Liver (tissue), 8 donors: ENCODE measurements at regions not wholly inside any gene's neighbourhood (a gene's known extent, or its start where the extent isn't known, plus 50 kb on each side); places are given as distances from the start of the nearest gene placed in this dataset.

Experiments
- DNase-seq: peaks from one replicate; pipeline ENCODE4 v3.0.0-alpha.2; 2017; ENCODE audit warnings: low spot score
- H3K27ac ChIP-seq, 2 donors: one replicate each; pipeline ENCODE4 v1.7.0; 2013; ENCODE audit warnings: inconsistent platforms in 2 of 2, low read length in 2 of 2, control low read depth in 1 of 2, low read depth in 1 of 2, mild to moderate bottlenecking in 1 of 2
- H3K27me3 ChIP-seq, 4 donors: one replicate each; pipeline versions ENCODE4 v1.6.1 to v1.7.0; 2013; ENCODE audit warnings: low read length in 3 of 4, inconsistent platforms in 1 of 4, mild to moderate bottlenecking in 1 of 4, moderate library complexity in 1 of 4; ENCODE audit not compliant: control insufficient read depth in 4 of 4, insufficient read depth in 4 of 4
- H3K36me3 ChIP-seq, 4 donors: one replicate each; pipeline versions ENCODE4 v1.6.1 to v1.7.0; 2013; ENCODE audit warnings: low read length in 3 of 4, mild to moderate bottlenecking in 3 of 4, low read depth in 1 of 4, moderate library complexity in 1 of 4; ENCODE audit not compliant: control insufficient read depth in 4 of 4, insufficient read depth in 3 of 4
- H3K4me1 ChIP-seq, 4 donors: one replicate each; pipeline versions ENCODE4 v1.6.1 to v1.7.0; 2013; ENCODE audit warnings: low read length in 3 of 4, mild to moderate bottlenecking in 3 of 4, moderate library complexity in 1 of 4; ENCODE audit not compliant: control insufficient read depth in 4 of 4, insufficient read depth in 4 of 4
- H3K4me3 ChIP-seq, 3 donors: one replicate each; pipeline versions ENCODE4 v1.6.1 to v1.7.0; 2013; ENCODE audit warnings: low read length in 3 of 3, control low read depth in 1 of 3, low read depth in 1 of 3, mild to moderate bottlenecking in 1 of 3
- H3K9ac ChIP-seq, 2 donors: one replicate each; pipeline ENCODE4 v1.7.0; 2013; ENCODE audit warnings: low read length in 2 of 2, mild to moderate bottlenecking in 2 of 2, moderate library complexity in 2 of 2, control low read depth in 1 of 2, low read depth in 1 of 2
- H3K9me3 ChIP-seq, 4 donors: one replicate each; pipeline versions ENCODE4 v1.6.1 to v1.7.0; 2013; ENCODE audit warnings: low read length in 3 of 4; ENCODE audit not compliant: control insufficient read depth in 4 of 4
- CTCF ChIP-seq: fragments of 150-350 bp; IDR thresholded peaks from 2 replicates; pipeline ENCODE4 v1.5.1; 2017; ENCODE audit warnings: improper control_type of control experiment, low read depth, low read length; ENCODE audit not compliant: missing input control
- EGR1 ChIP-seq, 2 donors: IDR thresholded peaks; 2 replicates each; pipeline ENCODE4 v1.6.1; 2016 to 2018; ENCODE audit warnings: antibody characterized with exemption in 2 of 2, low read depth in 2 of 2
- FOXA1 ChIP-seq: IDR thresholded peaks from 2 replicates; pipeline ENCODE4 v1.6.1; 2016; ENCODE audit warnings: antibody characterized with exemption
- FOXA2 ChIP-seq: IDR thresholded peaks from 2 replicates; pipeline ENCODE4 v1.6.1; 2016; ENCODE audit warnings: antibody characterized with exemption
- GABPA ChIP-seq, 2 donors: IDR thresholded peaks in 1 of 2; conservative IDR thresholded peaks in 1 of 2; 2 replicates each; pipeline ENCODE4 v1.6.1; 2016; ENCODE audit warnings: antibody characterized with exemption in 2 of 2, mild to moderate bottlenecking in 1 of 2, moderate library complexity in 1 of 2
- HNF4G ChIP-seq: IDR thresholded peaks from 2 replicates; pipeline ENCODE4 v1.6.1; 2016; ENCODE audit warnings: antibody characterized with exemption
- JUND ChIP-seq, 2 donors: IDR thresholded peaks; 2 replicates each; pipeline ENCODE4 v1.6.1; 2016; ENCODE audit warnings: antibody characterized with exemption in 2 of 2
- NR2F2 ChIP-seq: IDR thresholded peaks from 2 replicates; pipeline ENCODE4 v1.6.1; 2016; ENCODE audit warnings: antibody characterized with exemption
- RAD21 ChIP-seq, 2 donors: IDR thresholded peaks; 2 replicates each; pipeline ENCODE4 v1.6.1; 2016; ENCODE audit warnings: antibody characterized with exemption in 2 of 2, mild to moderate bottlenecking in 2 of 2
- RXRA ChIP-seq, 2 donors: IDR thresholded peaks; 2 replicates each; pipeline ENCODE4 v1.6.1; 2017 to 2018; ENCODE audit warnings: antibody characterized with exemption in 2 of 2, mild to moderate bottlenecking in 1 of 2
- SP1 ChIP-seq: IDR thresholded peaks from 2 replicates; pipeline ENCODE4 v1.6.1; 2018; ENCODE audit warnings: antibody characterized with exemption, mild to moderate bottlenecking
- TAF1 ChIP-seq: conservative IDR thresholded peaks from 2 replicates; pipeline ENCODE4 v1.6.1; 2016; ENCODE audit warnings: antibody characterized with exemption, mild to moderate bottlenecking
- YY1 ChIP-seq: IDR thresholded peaks from 2 replicates; pipeline ENCODE4 v1.6.1; 2016; ENCODE audit warnings: antibody characterized with exemption, mild to moderate bottlenecking
- WGBS: extraction: QIAGEN DNeasy Blood & Tissue Kit; methylation state at CpG from one replicate; pipeline ENCODE4 v1.1.7; 2013; 5-methylcytosine and 5-hydroxymethylcytosine counted together
- TF ChIP-seq, protein P1 (sequence below): IDR thresholded peaks from 2 replicates; pipeline ENCODE4 v1.6.1; 2016; ENCODE audit warnings: antibody characterized with exemption
- TF ChIP-seq, protein P2 (sequence below): IDR thresholded peaks from 2 replicates; pipeline ENCODE4 v1.6.1; 2016; ENCODE audit warnings: antibody characterized with exemption
- TF ChIP-seq, protein P3 (sequence below): IDR thresholded peaks from 2 replicates; pipeline ENCODE4 v1.6.1; 2016; ENCODE audit warnings: antibody characterized with exemption
- donor health status: healthy.
- donor health status: healthy.
- donor health status: healthy.
- donor health status: healthy.
- donor health status: healthy.

- Histone ChIP-seq H3K27me3 (no peaks in the 10 kb centered on the region), H3K9ac (no peak overlapping the region), H3K27ac (no peak overlapping the region), H3K4me3 (no peak overlapping the region), H3K4me1 (no peaks in the 10 kb centered on the region), H3K9me3 (no peaks in the 10 kb centered on the region), H3K36me3 (no peaks in the 10 kb centered on the region)
- 61% methylated on average over 4 of the region's 4 CpGs for WGBS
- TF ChIP-seq GABPA (IDR thresholded peaks at IDR 0.05 in 1 of 2, conservative IDR thresholded peaks at IDR 0.05 in 1 of 2) (no peak), RXRA (IDR thresholded peaks at IDR 0.05) (no peak), TAF1 (no peak), NR2F2 (no peak), HNF4G (no peak), RAD21 (IDR thresholded peaks at IDR 0.05) (no peak), SP1 (no peak), FOXA2 (no peak), FOXA1 (no peak), YY1 (no peak), JUND (IDR thresholded peaks at IDR 0.05) (no peak), CTCF (no peak)
- TF ChIP-seq, protein P1, sequence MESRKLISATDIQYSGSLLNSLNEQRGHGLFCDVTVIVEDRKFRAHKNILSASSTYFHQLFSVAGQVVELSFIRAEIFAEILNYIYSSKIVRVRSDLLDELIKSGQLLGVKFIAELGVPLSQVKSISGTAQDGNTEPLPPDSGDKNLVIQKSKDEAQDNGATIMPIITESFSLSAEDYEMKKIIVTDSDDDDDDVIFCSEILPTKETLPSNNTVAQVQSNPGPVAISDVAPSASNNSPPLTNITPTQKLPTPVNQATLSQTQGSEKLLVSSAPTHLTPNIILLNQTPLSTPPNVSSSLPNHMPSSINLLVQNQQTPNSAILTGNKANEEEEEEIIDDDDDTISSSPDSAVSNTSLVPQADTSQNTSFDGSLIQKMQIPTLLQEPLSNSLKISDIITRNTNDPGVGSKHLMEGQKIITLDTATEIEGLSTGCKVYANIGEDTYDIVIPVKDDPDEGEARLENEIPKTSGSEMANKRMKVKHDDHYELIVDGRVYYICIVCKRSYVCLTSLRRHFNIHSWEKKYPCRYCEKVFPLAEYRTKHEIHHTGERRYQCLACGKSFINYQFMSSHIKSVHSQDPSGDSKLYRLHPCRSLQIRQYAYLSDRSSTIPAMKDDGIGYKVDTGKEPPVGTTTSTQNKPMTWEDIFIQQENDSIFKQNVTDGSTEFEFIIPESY: no peak
- TF ChIP-seq, protein P2, sequence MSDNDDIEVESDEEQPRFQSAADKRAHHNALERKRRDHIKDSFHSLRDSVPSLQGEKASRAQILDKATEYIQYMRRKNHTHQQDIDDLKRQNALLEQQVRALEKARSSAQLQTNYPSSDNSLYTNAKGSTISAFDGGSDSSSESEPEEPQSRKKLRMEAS: no peak
- DNase-seq: no peak
Observed at GRCh38 chr16:65490286-65490685, 368.4 kb upstream of the CDH11 start.

DNA sequence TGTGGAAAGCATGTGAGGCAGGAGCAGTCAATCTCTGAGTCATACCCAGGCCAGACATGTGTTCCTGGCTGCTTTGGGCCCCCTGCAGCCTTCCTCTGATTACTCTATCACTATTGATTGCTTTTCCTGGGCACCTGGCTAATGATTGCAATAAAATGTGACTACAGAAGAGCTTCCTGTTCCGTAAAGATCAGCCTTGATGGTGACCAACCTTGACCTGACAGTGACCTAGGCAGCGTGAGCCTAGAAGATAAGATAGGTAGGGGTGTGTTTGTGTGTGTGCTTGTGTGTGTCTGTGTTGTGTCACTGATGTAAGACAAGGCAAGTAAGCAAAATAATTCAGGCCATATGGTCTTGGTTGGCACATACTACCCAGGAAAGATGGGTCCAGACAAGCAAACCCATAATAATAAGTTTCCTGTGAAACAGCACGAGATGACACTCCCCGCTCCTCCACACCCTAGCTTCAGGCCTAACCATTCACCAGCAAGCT is 367.7 kb upstream of the CDH11 start:
- Histone ChIP-seq H3K36me3 (no peaks in the 10 kb centered on the region), H3K27me3 (no peaks in the 10 kb centered on the region), H3K9ac (no peak overlapping the region), H3K4me3 (no peak overlapping the region), H3K9me3 (no peaks in the 10 kb centered on the region), H3K4me1 (no peaks in the 10 kb centered on the region), H3K27ac (no peak overlapping the region)
- WGBS: 44% methylated on average over 4 of the region's 4 CpGs
- DNase-seq: no peak
- TF ChIP-seq, protein P1: no peak
- TF ChIP-seq YY1 (no peak), RAD21 (IDR thresholded peaks at IDR 0.05) (no peak), EGR1 (IDR thresholded peaks at IDR 0.05; ENCODE audit: low read depth in 2 of 2) (no peak), HNF4G (no peak), NR2F2 (no peak), GABPA (IDR thresholded peaks at IDR 0.05 in 1 of 2, conservative IDR thresholded peaks at IDR 0.05 in 1 of 2) (no peak), CTCF (no peak), TAF1 (no peak), FOXA2 (no peak)
- TF ChIP-seq, protein P3, sequence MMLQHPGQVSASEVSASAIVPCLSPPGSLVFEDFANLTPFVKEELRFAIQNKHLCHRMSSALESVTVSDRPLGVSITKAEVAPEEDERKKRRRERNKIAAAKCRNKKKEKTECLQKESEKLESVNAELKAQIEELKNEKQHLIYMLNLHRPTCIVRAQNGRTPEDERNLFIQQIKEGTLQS: no peak
- TF ChIP-seq, protein P2: no peak
